ENCODE measurements at regions not wholly inside any gene's neighbourhood (a gene's known extent, or its start where the extent isn't known, plus 50 kb on each side); places are given as distances from the start of the nearest gene placed in this dataset.

- Histone ChIP-seq H3K9me3 (ENCODE audit: control insufficient read depth, low read depth, low read length) (no peaks in the 10 kb centered on the region), H2BK5ac (ENCODE audit: insufficient read length, low read length) (no peak overlapping the region), H4K8ac (replicated peaks; ENCODE audit: insufficient read length, low read depth, low read length) (no peak overlapping the region), H3K4me2 (ENCODE audit: insufficient read depth, insufficient read length, low read length) (no peak overlapping the region), H3K27ac (ENCODE audit: insufficient read length, low read depth, low read length) (no peak overlapping the region), H3K27me3 (ENCODE audit: insufficient read depth, low read length) (no peaks in the 10 kb centered on the region), H4K5ac (ENCODE audit: insufficient read length, low read depth, low read length) (no peak overlapping the region), H3K23ac (ENCODE audit: insufficient read length, low read depth, low read length) (no peak overlapping the region), H3K79me2 (ENCODE audit: insufficient read depth, low read length) (no peaks in the 10 kb centered on the region), H4K20me1 (ENCODE audit: control insufficient read depth, insufficient read depth, insufficient read length) (no peaks in the 10 kb centered on the region), H3K18ac (ENCODE audit: insufficient read length, low read depth, low read length) (no peak overlapping the region), H4K91ac (ENCODE audit: insufficient read length, low read depth, low read length) (no peak overlapping the region), H2AFZ (ENCODE audit: low read length) (no peak overlapping the region), H2AK5ac (ENCODE audit: insufficient read length, low read length) (no peak overlapping the region), H2BK20ac (ENCODE audit: low read depth, low read length, poor library complexity, severe bottlenecking) (no peak overlapping the region), H3K79me1 (ENCODE audit: insufficient read depth, low read depth, low read length, poor library complexity, severe bottlenecking) (no peaks in the 10 kb centered on the region), H2BK120ac (ENCODE audit: low read depth, low read length, poor library complexity, severe bottlenecking) (no peak overlapping the region), H3T11ph (ENCODE audit: low read length) (no peak overlapping the region), H2BK15ac (ENCODE audit: low read depth, low read length) (no peak overlapping the region), H3K23me2 (ENCODE audit: insufficient read length, low read depth, low read length, poor library complexity, severe bottlenecking) (no peaks in the 10 kb centered on the region), H2BK12ac (ENCODE audit: insufficient read length, low read depth, low read length) (no peak overlapping the region), H3K9ac (ENCODE audit: extremely low read depth, insufficient read length, low read length) (no peak overlapping the region), H3K14ac (ENCODE audit: insufficient read depth, low read length) (no peak overlapping the region), H3K56ac (ENCODE audit: insufficient read length, low read depth, low read length) (no peak overlapping the region), H3K4me1 (ENCODE audit: insufficient read depth, low read length) (no peaks in the 10 kb centered on the region), H3K4ac (ENCODE audit: low read depth, low read length) (no peak overlapping the region)
- no peak overlapping the region for H3K27ac Mint-ChIP-seq
- no CpG with 5 or more reads among the region's 5 CpGs for WGBS (ENCODE audit: extremely low coverage, insufficient read length, low lambda C conversion rate)
- no peak overlapping the region for H3K4me3 Mint-ChIP-seq
- no peaks in the 10 kb centered on the region; a peak in 2 of 7 replicates for H3K36me3 Mint-ChIP-seq (ENCODE audit: insufficient read depth in 1 of 3, low read depth in 3 of 3)
- TF ChIP-seq, protein P1, sequence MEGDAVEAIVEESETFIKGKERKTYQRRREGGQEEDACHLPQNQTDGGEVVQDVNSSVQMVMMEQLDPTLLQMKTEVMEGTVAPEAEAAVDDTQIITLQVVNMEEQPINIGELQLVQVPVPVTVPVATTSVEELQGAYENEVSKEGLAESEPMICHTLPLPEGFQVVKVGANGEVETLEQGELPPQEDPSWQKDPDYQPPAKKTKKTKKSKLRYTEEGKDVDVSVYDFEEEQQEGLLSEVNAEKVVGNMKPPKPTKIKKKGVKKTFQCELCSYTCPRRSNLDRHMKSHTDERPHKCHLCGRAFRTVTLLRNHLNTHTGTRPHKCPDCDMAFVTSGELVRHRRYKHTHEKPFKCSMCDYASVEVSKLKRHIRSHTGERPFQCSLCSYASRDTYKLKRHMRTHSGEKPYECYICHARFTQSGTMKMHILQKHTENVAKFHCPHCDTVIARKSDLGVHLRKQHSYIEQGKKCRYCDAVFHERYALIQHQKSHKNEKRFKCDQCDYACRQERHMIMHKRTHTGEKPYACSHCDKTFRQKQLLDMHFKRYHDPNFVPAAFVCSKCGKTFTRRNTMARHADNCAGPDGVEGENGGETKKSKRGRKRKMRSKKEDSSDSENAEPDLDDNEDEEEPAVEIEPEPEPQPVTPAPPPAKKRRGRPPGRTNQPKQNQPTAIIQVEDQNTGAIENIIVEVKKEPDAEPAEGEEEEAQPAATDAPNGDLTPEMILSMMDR (conservative IDR thresholded peaks at IDR 0.05), result no peak
- H3K4me1 Mint-ChIP-seq, result peaks cover 13 to 15% of the 10 kb centered on the region in 2 experiments
- no peak for DNase-seq
- H3K27me3 Mint-ChIP-seq (ENCODE audit: low read depth), result no peaks in the 10 kb centered on the region
- H3K9me3 Mint-ChIP-seq, result peaks cover 0 to 2% of the 10 kb centered on the region in 2 experiments; a peak in 1 of 5 replicates
Observed at GRCh38 chrX:124478046-124478445, 131.7 kb downstream of the SH2D1A start.
